ENCODE measurements at regions not wholly inside any gene's neighbourhood (a gene's known extent, or its start where the extent isn't known, plus 50 kb on each side); places are given as distances from the start of the nearest gene placed in this dataset.

GRCh38 chr20:23142162-23143050 lies 56.3 kb upstream of the CD93 start:
- TF ChIP-seq CTCF (IDR thresholded peaks at IDR 0.05), result no peak
- no peak for TF ChIP-seq POLR2A (IDR thresholded peaks at IDR 0.05)

All from testis (tissue), 2 donors.